ENCODE measurements at regions not wholly inside any gene's neighbourhood (a gene's known extent, or its start where the extent isn't known, plus 50 kb on each side); places are given as distances from the start of the nearest gene placed in this dataset.

GRCh38 chr5:37999593-37999992 lies 159.8 kb upstream of the GDNF start:
- H3K9me3 ChIP-seq: no peaks in the 10 kb centered on the region; the same call in 1 of the 2 replicates
- H3K36me3 ChIP-seq: no peaks in the 10 kb centered on the region
- TF ChIP-seq, protein P1, sequence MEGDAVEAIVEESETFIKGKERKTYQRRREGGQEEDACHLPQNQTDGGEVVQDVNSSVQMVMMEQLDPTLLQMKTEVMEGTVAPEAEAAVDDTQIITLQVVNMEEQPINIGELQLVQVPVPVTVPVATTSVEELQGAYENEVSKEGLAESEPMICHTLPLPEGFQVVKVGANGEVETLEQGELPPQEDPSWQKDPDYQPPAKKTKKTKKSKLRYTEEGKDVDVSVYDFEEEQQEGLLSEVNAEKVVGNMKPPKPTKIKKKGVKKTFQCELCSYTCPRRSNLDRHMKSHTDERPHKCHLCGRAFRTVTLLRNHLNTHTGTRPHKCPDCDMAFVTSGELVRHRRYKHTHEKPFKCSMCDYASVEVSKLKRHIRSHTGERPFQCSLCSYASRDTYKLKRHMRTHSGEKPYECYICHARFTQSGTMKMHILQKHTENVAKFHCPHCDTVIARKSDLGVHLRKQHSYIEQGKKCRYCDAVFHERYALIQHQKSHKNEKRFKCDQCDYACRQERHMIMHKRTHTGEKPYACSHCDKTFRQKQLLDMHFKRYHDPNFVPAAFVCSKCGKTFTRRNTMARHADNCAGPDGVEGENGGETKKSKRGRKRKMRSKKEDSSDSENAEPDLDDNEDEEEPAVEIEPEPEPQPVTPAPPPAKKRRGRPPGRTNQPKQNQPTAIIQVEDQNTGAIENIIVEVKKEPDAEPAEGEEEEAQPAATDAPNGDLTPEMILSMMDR (IDR thresholded peaks at IDR 0.05; ENCODE audit: low read depth, low read length): no peak
- H3K4me1 ChIP-seq: no peaks in the 10 kb centered on the region
- H3K27me3 ChIP-seq: no peaks in the 10 kb centered on the region
- no peak overlapping the region for H3K4me3 ChIP-seq (ENCODE audit: low read depth, low read length)
- DNase-seq: no peak

- no peaks in the 10 kb centered on the region for H3K27me3 ChIP-seq
- TF ChIP-seq, protein P1 (IDR thresholded peaks at IDR 0.05; ENCODE audit: low read depth, low read length): no peak
- H3K9me3 ChIP-seq: no peaks in the 10 kb centered on the region; the same call in none of the 2 replicates
- no peak overlapping the region for H3K4me3 ChIP-seq (ENCODE audit: low read depth, low read length)
- no peaks in the 10 kb centered on the region for H3K36me3 ChIP-seq
- DNase-seq: no peak
- H3K4me1 ChIP-seq: no peaks in the 10 kb centered on the region
Observed at GRCh38 chr5:37996918-37997317, 157.1 kb upstream of the GDNF start.

- no peaks in the 10 kb centered on the region for H3K27me3 ChIP-seq
- no peak for DNase-seq
- H3K4me1 ChIP-seq: no peaks in the 10 kb centered on the region
- H3K36me3 ChIP-seq: no peaks in the 10 kb centered on the region
- TF ChIP-seq, protein P1 (IDR thresholded peaks at IDR 0.05; ENCODE audit: low read depth, low read length): no peak
- no peaks in the 10 kb centered on the region; the same call in none of the 2 replicates for H3K9me3 ChIP-seq
- H3K4me3 ChIP-seq (ENCODE audit: low read depth, low read length): no peak overlapping the region
Observed at GRCh38 chr5:37994729-37995128, 154.9 kb upstream of the GDNF start.

DNA sequence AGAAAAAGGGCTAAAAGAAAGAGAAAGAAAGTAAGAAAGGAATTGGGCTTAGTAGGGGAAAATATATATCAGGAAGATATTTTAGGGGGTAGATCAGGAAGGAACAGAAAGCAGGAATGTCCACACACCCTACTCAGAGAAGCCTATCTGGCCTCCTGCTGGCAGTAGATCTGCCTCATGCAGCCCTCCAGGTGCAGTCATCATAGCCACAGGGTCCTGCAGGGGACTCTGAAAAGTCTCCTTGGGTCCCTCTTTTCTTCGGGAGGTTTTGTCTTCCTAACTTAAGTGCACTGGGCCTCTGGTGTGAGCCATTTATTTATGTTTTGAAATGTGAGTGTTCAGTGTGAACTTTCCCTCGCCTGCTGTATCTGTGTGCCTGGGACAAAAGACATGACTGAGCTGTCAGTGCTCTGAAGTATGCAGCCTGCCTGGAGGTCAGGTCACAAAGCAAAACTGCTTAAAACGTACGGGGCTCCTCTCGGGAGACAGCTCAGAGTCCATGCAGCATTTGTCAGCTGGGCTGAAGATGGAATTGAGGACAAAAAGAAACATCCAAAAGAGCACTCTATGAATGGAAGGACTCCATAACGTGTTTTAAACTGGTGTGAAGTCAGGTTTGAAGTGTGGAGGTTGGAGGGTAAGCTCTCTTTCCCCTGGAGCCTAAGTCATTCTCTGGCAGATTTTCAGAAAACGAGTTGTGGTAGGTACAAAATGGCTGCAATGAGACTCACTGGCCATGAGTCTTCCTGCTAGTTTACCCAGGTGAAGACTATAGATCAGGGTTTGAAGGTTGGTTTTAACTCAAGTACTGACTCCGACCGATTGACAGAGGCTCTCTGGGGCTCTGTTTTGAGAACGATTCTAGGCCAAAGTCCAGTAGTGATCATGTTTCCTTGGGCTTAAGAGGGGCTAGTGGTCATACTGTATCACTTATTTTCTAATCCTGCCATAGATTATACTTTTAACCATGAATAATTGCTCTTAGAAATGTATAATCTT lies 151.8 kb upstream of the GDNF start:
- Histone ChIP-seq H3K4me1 (no peaks in the 10 kb centered on the region), H3K36me3 (no peaks in the 10 kb centered on the region), H3K9me3 (no peaks in the 10 kb centered on the region; the same call in 1 of the 2 replicates), H3K4me3 (ENCODE audit: low read depth, low read length) (no peak overlapping the region), H3K27me3 (no peaks in the 10 kb centered on the region)
- DNase-seq: no peak
- TF ChIP-seq, protein P1 (IDR thresholded peaks at IDR 0.05; ENCODE audit: low read depth, low read length): no peak

DNA sequence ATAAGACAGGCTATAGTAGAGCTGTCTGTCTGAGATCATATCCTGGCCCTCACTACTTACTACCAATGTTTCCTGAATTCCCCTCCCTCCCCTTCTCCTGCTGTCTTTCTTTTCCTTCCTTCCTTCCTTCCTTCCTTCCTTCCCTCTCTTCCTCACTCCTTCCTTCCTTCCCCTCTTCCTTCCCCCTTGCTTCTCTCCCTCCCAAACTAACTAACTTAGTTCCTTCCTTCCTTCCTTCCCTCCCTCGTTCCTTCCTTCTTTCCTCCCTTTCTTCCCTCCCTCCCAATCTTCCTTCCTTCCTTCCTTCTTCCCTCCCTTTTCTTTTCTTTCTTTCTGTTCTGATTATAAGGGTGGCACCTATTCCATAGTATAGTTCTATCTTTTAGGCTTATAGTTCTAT lies 150.0 kb upstream of the GDNF start:
- Histone ChIP-seq H3K27me3 (no peaks in the 10 kb centered on the region), H3K36me3 (no peaks in the 10 kb centered on the region), H3K4me1 (no peaks in the 10 kb centered on the region), H3K4me3 (ENCODE audit: low read depth, low read length) (no peak overlapping the region), H3K9me3 (no peaks in the 10 kb centered on the region; the same call in 1 of the 2 replicates)
- TF ChIP-seq, protein P1 (IDR thresholded peaks at IDR 0.05; ENCODE audit: low read depth, low read length): no peak
- no peak for DNase-seq
